ENCODE measurements at regions not wholly inside any gene's neighbourhood (a gene's known extent, or its start where the extent isn't known, plus 50 kb on each side); places are given as distances from the start of the nearest gene placed in this dataset.

DNA sequence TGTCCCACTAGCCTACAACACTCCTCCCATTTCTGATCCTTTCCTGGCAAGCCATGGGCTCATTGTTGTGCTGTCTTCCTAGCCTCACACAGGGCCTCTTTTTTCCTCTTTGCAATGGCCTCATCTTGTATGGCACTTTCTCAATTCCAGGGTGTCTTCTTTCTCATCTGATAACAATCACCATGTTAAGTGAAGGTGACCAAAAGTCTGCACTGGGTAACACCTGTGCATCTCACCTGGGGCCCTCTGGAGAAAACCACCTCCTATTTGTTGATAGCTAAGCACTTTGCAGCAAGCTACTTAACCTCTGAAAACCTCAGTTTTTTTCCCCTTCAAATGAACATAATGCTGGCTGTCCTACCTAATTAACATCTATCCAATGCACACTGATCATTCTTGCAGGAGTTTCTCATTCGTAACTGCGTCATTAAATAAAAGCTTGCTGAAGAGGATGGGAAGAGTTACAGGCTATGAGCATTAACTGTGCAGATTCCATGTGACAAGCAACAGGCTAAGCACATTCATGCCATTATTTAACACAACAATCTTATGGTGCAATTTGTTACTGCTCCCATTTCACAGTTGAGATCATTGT lies 60.1 kb upstream of the STK32A start:
- TF ChIP-seq POLR2A (IDR thresholded peaks at IDR 0.05; ENCODE audit: low read depth, low read length) (no peak), TAF1 (IDR thresholded peaks at IDR 0.05; ENCODE audit: low read depth, low read length) (no peak), POLR2AphosphoS5 (IDR thresholded peaks at IDR 0.05; ENCODE audit: low read depth, low read length) (no peak), POU2F2 (IDR thresholded peaks at IDR 0.05; ENCODE audit: low read depth, low read length) (no peak), SPI1 (IDR thresholded peaks at IDR 0.05; ENCODE audit: low read depth, low read length) (no peak)

Measured in GM12891 (cell line).